SJCRH30 (cell line): ENCODE measurements at regions not wholly inside any gene's neighbourhood (a gene's known extent, or its start where the extent isn't known, plus 50 kb on each side); places are given as distances from the start of the nearest gene placed in this dataset.
A peak's percentile ranks its signal among the peaks of the same experiment; 100 is the strongest.

Experiments
- DNase-seq, 2 experiments: peaks; one replicate each; pipeline ENCODE4 v3.0.0-alpha.2; 2015 to 2020
- H3K27ac ChIP-seq: fragments of 250-450 bp; sonication (Bioruptor Pico); 2 replicates; pipeline ENCODE4 v1.5.1; 2020; ENCODE audit warnings: mild to moderate bottlenecking, moderate library complexity
- H3K27me3 ChIP-seq: fragments of 250-450 bp; sonication (Bioruptor Pico); 2 replicates; pipeline ENCODE4 v1.5.1; 2020; ENCODE audit warnings: mild to moderate bottlenecking, moderate library complexity
- H3K36me3 ChIP-seq: fragments of 250-450 bp; sonication (Bioruptor Pico); 2 replicates; pipeline ENCODE4 v1.5.1; 2020; ENCODE audit warnings: mild to moderate bottlenecking, moderate library complexity
- H3K4me1 ChIP-seq: fragments of 250-450 bp; sonication (Bioruptor Pico); 2 replicates; pipeline ENCODE4 v1.5.1; 2020; ENCODE audit warnings: mild to moderate bottlenecking, moderate library complexity
- H3K4me3 ChIP-seq: fragments of 250-450 bp; sonication (Bioruptor Pico); 2 replicates; pipeline ENCODE4 v1.5.1; 2020; ENCODE audit warnings: mild to moderate bottlenecking, moderate library complexity
- H3K9me3 ChIP-seq: fragments of 250-450 bp; sonication (Bioruptor Pico); replicated peaks from 2 replicates; pipeline ENCODE4 v1.5.1; 2020; ENCODE audit warnings: mild to moderate bottlenecking, moderate library complexity

DNA sequence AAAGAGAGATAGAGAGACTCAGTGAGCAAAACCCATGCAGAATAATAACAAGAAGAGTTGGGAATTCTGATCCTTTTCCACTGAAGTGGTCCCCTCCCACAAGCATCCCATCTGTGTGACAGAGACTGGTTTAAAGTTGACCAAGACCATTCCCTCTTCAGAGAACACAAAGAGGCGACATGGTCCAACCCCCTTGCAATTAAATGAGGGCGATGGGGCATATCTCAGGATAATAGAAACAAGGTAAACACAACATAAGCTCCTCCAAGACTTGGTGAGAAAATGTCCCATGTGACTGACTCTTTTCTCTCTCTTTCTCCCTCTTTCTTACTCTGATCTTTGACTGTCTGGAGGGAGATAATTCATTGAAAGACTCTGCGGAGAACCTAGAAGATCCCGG is 526.7 kb downstream of the SOX11 start:
- Histone ChIP-seq H3K27me3 (no peaks in the 10 kb centered on the region), H3K36me3 (no peaks in the 10 kb centered on the region), H3K4me3 (no peak overlapping the region), H3K9me3 (no peaks in the 10 kb centered on the region), H3K27ac (no peak overlapping the region), H3K4me1 (no peaks in the 10 kb centered on the region)
- no peak for DNase-seq

DNA sequence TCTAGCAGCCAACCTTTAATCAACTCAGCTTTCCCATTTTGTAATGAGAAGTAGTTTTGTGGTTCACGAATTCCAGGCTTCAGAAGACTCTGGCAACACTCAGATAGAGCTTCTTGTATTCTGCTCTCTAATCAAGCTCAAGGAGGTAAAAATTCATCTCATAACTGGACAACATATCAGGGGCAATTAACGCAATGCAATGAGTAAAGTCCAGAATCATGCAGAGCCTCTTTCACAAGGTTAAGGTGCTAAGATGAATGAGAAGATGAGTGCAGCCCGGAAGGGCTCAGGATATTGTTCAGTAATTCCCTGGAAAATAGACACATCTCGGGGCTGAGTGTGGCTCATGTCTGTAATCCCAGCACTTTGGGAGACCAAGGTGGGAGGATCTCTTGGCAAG is 527.7 kb downstream of the SOX11 start:
- no peaks in the 10 kb centered on the region for H3K4me1 ChIP-seq
- no peak overlapping the region for H3K4me3 ChIP-seq
- no peaks in the 10 kb centered on the region for H3K36me3 ChIP-seq
- H3K27me3 ChIP-seq: no peaks in the 10 kb centered on the region
- H3K9me3 ChIP-seq: no peaks in the 10 kb centered on the region
- H3K27ac ChIP-seq: no peak overlapping the region
- DNase-seq: no peak

DNA sequence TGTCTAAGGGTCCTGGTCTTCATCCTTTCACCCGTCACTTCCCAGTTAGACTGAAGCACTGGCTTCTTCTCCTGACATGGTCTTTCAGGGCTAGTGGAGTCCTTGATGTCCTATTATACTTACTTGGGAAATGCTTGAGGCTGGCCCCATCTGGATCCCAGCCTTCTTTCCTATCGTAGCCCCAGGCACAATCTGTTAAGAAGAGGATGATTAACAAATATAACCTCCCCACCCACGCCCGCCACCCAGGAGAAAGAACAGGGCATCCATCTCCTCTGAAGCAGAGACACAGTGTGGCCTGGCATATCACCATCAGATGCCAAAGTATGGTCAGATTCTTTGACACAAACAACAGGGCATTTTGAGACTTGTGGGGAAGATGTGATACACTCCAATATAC is 530.1 kb downstream of the SOX11 start:
- Histone ChIP-seq H3K9me3 (no peaks in the 10 kb centered on the region), H3K4me1 (no peaks in the 10 kb centered on the region), H3K4me3 (no peak overlapping the region), H3K27me3 (no peaks in the 10 kb centered on the region), H3K27ac (no peak overlapping the region), H3K36me3 (no peaks in the 10 kb centered on the region)
- DNase-seq: no peak

DNA sequence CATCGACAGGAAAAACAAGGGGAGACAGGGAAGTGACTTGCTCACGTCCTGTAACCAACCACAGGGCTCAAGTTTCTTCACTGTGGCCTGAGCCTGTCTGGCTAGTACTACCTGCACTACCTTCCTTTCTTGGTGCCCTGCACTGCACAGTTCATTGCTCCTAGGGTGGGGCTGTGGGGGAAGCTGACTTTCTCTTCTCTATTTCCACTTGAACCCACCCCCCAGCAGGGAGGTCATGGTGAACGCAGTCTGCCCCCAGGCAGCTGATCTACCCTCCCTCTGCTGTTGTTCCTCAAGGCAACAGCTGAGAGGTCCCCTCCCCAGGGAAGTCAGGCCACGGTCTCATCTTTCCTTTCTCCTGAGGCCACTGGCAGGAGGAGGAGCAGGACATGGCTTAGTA is 532.1 kb downstream of the SOX11 start:
- peak; percentile 11 to 45 for DNase-seq
- no peaks in the 10 kb centered on the region for H3K4me1 ChIP-seq
- no peaks in the 10 kb centered on the region for H3K36me3 ChIP-seq
- H3K9me3 ChIP-seq: no peaks in the 10 kb centered on the region
- no peak overlapping the region for H3K27ac ChIP-seq
- H3K4me3 ChIP-seq: no peak overlapping the region
- H3K27me3 ChIP-seq: no peaks in the 10 kb centered on the region

DNA sequence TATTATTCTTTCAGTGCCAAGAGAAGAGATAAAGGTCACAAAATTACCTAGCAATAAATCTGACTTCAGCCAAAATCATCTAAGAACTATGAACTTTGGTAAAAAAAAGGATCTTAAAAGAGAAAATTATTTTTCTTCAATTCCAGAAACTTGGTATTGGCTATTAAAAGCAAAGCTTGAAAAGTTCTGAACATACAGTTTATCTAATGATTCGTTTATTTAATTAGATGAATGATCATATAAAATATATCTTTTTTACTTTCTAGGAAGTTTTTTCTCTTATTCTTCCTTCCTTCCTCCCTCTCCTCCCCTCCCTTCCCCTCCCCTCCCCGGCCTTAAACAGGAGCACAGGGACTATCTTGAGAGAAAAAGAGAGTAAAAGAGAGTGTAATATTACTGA is 536.1 kb downstream of the SOX11 start:
- Histone ChIP-seq H3K27ac (no peak overlapping the region), H3K4me1 (no peaks in the 10 kb centered on the region), H3K36me3 (no peaks in the 10 kb centered on the region), H3K9me3 (no peaks in the 10 kb centered on the region), H3K27me3 (no peaks in the 10 kb centered on the region), H3K4me3 (no peak overlapping the region)
- no peak for DNase-seq

DNA sequence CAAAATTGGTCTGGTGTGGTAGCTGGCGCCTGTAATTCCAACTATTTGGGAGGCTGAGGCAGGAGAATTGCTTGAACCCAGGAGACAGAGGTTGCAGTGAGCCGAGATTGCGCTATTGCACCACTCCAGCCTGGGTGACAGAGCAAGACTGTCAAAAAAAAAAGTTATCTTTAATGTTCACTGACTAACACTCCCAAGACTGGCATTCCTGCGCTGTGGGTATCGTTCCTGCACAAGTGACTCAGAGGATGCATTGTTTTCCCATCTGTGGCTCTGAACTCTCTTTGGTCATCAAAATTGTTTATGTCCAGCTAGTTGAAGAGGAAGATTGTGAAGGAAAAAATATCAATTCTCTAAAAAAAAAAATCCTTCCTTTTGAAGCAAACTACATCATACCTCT is 539.0 kb downstream of the SOX11 start:
- no peaks in the 10 kb centered on the region for H3K36me3 ChIP-seq
- H3K9me3 ChIP-seq: no peaks in the 10 kb centered on the region
- H3K4me1 ChIP-seq: no peaks in the 10 kb centered on the region
- H3K27ac ChIP-seq: no peak overlapping the region
- no peak for DNase-seq
- 0 out of 2 replicates have a peak, but pooled peaks cover 3% of the 10 kb centered on the region for H3K27me3 ChIP-seq
- H3K4me3 ChIP-seq: no peak overlapping the region

DNA sequence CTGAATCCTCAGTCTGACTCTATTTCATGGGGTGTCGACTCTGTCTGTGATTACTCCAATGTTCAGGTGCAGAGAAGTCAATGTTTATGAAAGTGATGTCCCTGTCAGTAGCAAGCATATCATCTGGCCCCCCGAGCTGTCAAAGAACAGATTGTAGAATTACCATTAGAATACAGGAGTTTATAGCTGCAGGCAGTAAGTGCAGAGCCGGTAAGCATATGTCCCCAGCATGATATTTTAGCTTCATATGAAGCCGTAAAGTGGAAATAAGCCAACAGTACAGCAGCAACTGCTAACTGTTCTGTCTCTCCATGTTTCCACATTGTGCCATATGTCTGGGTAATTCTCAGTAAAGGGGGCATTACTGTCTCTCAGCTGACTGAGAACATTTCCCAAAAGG is 541.8 kb downstream of the SOX11 start:
- DNase-seq: no peak

DNA sequence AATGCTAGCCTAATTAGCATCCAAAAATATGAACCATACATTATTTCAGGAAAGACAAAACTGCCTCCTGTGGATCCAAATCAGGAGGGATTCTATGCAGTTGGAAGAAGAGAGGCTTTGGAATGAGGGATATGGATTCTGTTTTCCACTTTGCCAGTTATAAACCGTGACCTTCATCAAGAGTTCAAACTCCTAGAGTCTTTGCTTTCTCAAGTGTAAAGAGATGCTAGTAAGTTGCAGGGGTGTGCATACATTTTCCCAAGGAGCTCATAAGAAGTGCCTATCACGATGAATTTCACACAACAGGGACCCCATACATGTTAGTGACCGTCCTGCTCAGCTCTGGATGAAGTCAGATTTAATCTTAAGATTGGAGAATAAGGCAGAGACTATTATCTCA is 542.5 kb downstream of the SOX11 start:
- Histone ChIP-seq H3K36me3 (no peaks in the 10 kb centered on the region), H3K4me3 (no peak overlapping the region), H3K9me3 (0 out of 2 replicates have a peak, but pooled peaks cover 3% of the 10 kb centered on the region), H3K4me1 (no peaks in the 10 kb centered on the region), H3K27ac (no peak overlapping the region), H3K27me3 (0 out of 2 replicates have a peak, but pooled peaks cover 3% of the 10 kb centered on the region)
- DNase-seq: no peak

More for the DNA sequence above, 541.8 kb downstream of the SOX11 start:
- no peak overlapping the region for H3K4me3 ChIP-seq
- 0 out of 2 replicates have a peak, but pooled peaks cover 3% of the 10 kb centered on the region for H3K27me3 ChIP-seq
- no peaks in the 10 kb centered on the region for H3K36me3 ChIP-seq
- H3K4me1 ChIP-seq: no peaks in the 10 kb centered on the region
- H3K27ac ChIP-seq: no peak overlapping the region
- 0 out of 2 replicates have a peak, but pooled peaks cover 1% of the 10 kb centered on the region for H3K9me3 ChIP-seq

DNA sequence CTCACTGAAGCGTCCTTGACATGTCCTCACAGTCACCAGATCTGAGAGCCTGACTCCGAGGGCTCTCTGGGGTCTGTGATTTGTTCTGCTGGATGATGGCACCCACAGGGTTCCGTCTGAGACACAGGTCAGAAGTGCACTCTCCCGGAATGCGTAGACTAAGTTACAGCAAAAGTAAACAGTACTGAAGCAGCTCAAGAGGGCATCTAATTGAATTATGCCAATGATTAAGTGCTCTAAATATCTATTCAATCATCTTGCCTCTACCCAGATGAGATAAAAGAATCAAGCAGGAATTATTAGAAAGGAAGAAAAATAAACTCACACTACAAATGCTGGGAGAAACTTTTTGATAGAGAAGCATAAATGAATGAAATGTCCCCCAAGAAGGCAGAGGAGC is 544.1 kb downstream of the SOX11 start:
- no peak for DNase-seq
- H3K27ac ChIP-seq: no peak overlapping the region
- no peaks in the 10 kb centered on the region for H3K36me3 ChIP-seq
- no peaks in the 10 kb centered on the region for H3K4me1 ChIP-seq
- 0 out of 2 replicates have a peak, but pooled peaks cover 3% of the 10 kb centered on the region for H3K27me3 ChIP-seq
- no peak overlapping the region for H3K4me3 ChIP-seq
- H3K9me3 ChIP-seq: 0 out of 2 replicates have a peak, but pooled peaks cover 3% of the 10 kb centered on the region

DNA sequence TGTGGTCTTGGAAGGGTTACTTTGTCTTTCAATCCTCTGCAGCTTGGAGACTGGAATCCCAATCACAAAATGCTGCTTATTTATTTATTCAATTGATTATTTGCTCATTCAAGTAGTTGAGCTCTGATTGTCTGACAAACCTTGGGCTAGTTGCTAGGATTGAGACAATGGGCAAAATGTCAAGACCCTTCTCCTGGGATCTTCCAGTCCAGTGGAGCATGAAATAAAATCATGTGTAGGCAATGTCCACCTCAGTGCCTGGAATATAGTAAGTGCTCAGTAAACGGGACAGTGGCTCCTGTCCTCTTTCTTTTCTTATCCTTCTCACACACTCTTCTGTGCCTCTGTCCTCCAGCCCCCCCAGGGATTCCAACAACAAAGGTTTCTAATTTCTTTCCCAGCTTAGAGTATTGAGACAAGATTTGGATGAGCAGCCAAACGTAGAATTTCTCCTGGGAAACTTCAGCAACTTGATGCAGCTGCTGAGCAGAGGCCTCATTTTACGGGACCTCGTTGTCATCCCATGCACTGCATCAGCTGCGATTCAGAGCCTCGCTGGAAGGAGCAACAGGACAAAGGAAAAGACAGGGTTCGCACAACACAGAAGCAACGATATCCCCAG is 545.0 kb downstream of the SOX11 start:
- 0 out of 2 replicates have a peak, but pooled peaks cover 3% of the 10 kb centered on the region for H3K27me3 ChIP-seq
- no peaks in the 10 kb centered on the region for H3K36me3 ChIP-seq
- H3K27ac ChIP-seq: no peak overlapping the region
- 0 out of 2 replicates have a peak, but pooled peaks cover 3% of the 10 kb centered on the region for H3K9me3 ChIP-seq
- H3K4me3 ChIP-seq: no peak overlapping the region
- H3K4me1 ChIP-seq: no peaks in the 10 kb centered on the region
- DNase-seq: no peak

DNA sequence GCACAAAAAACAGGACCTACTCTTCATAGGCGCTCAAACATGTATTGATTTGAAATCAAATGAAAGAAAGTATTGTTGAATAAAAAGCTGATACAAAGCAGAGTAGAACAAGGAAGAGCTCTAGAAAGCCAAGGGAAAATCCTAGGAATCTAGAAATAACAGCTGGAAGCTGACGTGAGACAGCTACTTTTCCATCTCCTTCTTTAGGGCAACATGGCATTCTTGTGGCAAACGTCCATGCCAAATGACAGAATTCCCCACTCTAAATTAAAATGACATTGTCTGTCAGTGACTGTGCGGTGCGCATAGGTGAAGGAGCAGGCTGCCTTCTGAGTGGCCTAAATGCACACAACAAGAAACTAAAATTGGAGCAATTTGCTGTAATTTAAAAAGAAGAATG is 557.4 kb downstream of the SOX11 start:
- DNase-seq: no peak
- Histone ChIP-seq H3K36me3 (no peaks in the 10 kb centered on the region), H3K4me1 (no peaks in the 10 kb centered on the region)

DNA sequence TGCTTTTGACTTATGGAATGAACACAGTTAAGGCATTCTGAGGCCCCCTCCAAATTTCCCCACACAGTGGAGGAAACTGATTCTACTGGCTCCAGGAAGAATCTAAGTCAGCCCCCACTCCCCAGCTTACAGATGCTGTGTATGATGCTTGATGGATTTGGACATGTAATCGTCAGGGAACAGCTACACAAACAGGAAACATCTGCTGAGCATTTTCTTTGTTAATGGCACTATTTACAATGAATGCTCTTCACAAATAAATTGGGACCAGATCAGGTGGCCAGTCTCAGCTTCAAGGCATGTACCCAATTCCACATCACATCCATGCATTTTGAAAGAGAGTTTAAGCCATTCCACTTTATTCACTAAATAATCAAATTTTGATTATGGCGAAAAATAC is 562.3 kb downstream of the SOX11 start:
- Histone ChIP-seq H3K27me3 (no peaks in the 10 kb centered on the region), H3K36me3 (no peaks in the 10 kb centered on the region), H3K4me1 (no peaks in the 10 kb centered on the region), H3K27ac (no peak overlapping the region), H3K4me3 (no peak overlapping the region), H3K9me3 (no peaks in the 10 kb centered on the region)
- no peak for DNase-seq

More for the DNA sequence above, 557.4 kb downstream of the SOX11 start:
- Histone ChIP-seq H3K9me3 (no peaks in the 10 kb centered on the region), H3K27me3 (no peaks in the 10 kb centered on the region), H3K27ac (no peak overlapping the region), H3K4me3 (no peak overlapping the region)

DNA sequence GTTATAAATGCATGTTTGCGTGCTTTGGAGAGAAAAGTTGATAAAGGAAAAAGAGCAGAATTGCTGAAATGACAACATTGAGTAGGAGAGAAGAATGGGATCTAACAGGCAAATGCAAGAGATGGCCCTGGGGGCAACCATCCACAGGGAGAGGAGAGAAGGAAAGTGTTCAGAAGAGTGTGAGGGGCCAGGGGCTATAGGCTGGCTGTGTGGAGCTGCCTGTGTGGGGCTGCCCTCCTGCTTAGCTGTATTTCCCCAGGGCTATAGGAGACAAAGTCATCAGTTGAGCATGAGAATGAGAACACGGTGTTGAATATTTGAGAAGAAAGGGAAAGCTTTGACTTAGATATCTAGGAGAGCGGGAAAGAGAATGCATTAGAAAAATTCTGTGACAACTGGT is 572.0 kb downstream of the SOX11 start:
- Histone ChIP-seq H3K36me3 (no peaks in the 10 kb centered on the region), H3K27ac (no peak overlapping the region), H3K4me3 (no peak overlapping the region), H3K9me3 (no peaks in the 10 kb centered on the region), H3K27me3 (peaks cover 5% of the 10 kb centered on the region), H3K4me1 (no peaks in the 10 kb centered on the region)
- no peak for DNase-seq

DNA sequence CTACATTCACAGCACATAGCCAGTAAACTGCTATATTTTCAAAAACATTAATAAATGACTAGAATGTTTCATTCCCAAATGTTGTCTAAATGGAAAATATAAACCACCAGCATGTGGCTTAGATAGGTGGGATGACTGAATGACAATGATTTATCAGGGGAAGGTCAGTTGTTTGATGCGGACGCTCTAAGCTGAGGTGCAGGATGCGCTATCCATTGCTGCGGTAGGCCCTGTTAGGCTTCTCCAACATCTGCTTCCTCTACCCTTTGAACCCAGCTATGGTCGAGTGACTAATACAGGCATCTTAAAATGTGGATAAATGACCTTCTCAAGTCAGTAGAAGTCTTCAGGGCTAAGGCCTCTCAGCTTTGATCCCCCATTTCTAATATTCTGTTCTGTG is 584.2 kb downstream of the CMPK2 start:
- DNase-seq: no peak
- no peaks in the 10 kb centered on the region for H3K36me3 ChIP-seq
- no peaks in the 10 kb centered on the region for H3K27me3 ChIP-seq
- no peak overlapping the region for H3K4me3 ChIP-seq
- H3K4me1 ChIP-seq: no peaks in the 10 kb centered on the region
- H3K27ac ChIP-seq: no peak overlapping the region
- H3K9me3 ChIP-seq: no peaks in the 10 kb centered on the region

DNA sequence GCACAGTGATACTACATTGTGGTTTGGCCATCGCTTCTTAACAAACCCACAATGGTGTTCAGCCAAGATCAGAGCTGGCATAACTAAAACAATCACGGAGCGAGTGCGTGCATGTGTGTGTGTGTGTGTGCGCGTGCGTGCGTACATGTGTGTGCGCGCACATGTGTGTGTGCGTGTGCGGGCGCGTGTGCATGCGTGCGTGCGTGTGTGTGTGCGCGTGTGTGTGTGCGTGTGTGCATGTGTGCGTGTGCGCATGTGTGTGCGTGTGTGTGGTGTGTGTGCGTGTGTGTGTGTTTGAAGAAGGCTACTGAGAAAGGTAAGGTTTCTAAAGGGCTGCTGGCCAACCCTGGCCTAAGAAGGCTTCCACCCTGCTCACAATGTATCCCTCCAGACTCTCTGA is 582.4 kb downstream of the CMPK2 start:
- Histone ChIP-seq H3K9me3 (no peaks in the 10 kb centered on the region), H3K4me1 (no peaks in the 10 kb centered on the region), H3K36me3 (no peaks in the 10 kb centered on the region), H3K27ac (no peak overlapping the region), H3K4me3 (no peak overlapping the region), H3K27me3 (no peaks in the 10 kb centered on the region)
- no peak for DNase-seq

DNA sequence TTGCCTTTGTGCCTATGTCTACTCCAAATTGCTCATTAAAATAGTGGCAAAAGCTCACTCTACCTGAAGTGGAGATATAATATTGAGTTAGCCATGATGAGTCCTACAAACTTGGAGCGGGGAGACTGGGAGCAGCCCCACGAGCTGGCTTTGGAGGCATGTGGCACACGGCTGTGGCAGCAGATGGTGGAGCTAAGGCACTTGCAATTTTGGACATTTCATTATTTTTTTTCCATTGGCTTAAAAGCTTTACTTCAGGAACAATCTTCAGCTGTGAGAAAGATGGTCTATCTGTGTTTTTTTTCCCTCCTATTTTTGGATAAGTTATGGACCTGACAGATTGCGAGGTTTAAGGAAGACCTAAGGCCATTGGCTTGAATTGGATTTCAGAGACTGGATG is 578.3 kb downstream of the CMPK2 start:
- no peak overlapping the region for H3K4me3 ChIP-seq
- H3K9me3 ChIP-seq: no peaks in the 10 kb centered on the region
- no peaks in the 10 kb centered on the region for H3K4me1 ChIP-seq
- no peaks in the 10 kb centered on the region for H3K27me3 ChIP-seq
- DNase-seq: no peak
- H3K36me3 ChIP-seq: no peaks in the 10 kb centered on the region
- H3K27ac ChIP-seq: no peak overlapping the region
